ENCODE measurements at regions not wholly inside any gene's neighbourhood (a gene's known extent, or its start where the extent isn't known, plus 50 kb on each side); places are given as distances from the start of the nearest gene placed in this dataset.

GRCh38 chr14:82180139-82180538 lies 646.5 kb upstream of the SEL1L start:
- H3K27me3 ChIP-seq (replicated peaks; ENCODE audit: control insufficient read depth, insufficient read depth, low read length), result no peaks in the 10 kb centered on the region
- H3K4me3 ChIP-seq (replicated peaks; ENCODE audit: low read depth, low read length), result no peak overlapping the region
- H3K36me3 ChIP-seq (ENCODE audit: control insufficient read depth, insufficient read depth, low read length), result no peaks in the 10 kb centered on the region
- no peak for DNase-seq (ENCODE audit: extremely low read depth, insufficient read length)
- TF ChIP-seq CTCF (IDR thresholded peaks at IDR 0.05; ENCODE audit: insufficient read depth, low read length, poor library complexity, severe bottlenecking), result no peak

GRCh38 chr14:82182646-82183045 lies 649.0 kb upstream of the SEL1L start:
- Histone ChIP-seq H3K4me3 (replicated peaks; ENCODE audit: low read depth, low read length) (no peak overlapping the region), H3K36me3 (ENCODE audit: control insufficient read depth, insufficient read depth, low read length) (no peaks in the 10 kb centered on the region), H3K27me3 (replicated peaks; ENCODE audit: control insufficient read depth, insufficient read depth, low read length) (no peaks in the 10 kb centered on the region)
- no peak for DNase-seq (ENCODE audit: extremely low read depth, insufficient read length)
- TF ChIP-seq CTCF (IDR thresholded peaks at IDR 0.05; ENCODE audit: insufficient read depth, low read length, poor library complexity, severe bottlenecking), result no peak

GRCh38 chr14:82190742-82191141 lies 657.1 kb upstream of the SEL1L start:
- H3K4me3 ChIP-seq (replicated peaks; ENCODE audit: low read depth, low read length), result no peak overlapping the region
- no peaks in the 10 kb centered on the region for H3K27me3 ChIP-seq (replicated peaks; ENCODE audit: control insufficient read depth, insufficient read depth, low read length)
- H3K36me3 ChIP-seq (ENCODE audit: control insufficient read depth, insufficient read depth, low read length), result no peaks in the 10 kb centered on the region
- TF ChIP-seq CTCF (IDR thresholded peaks at IDR 0.05; ENCODE audit: insufficient read depth, low read length, poor library complexity, severe bottlenecking), result no peak
- DNase-seq (ENCODE audit: extremely low read depth, insufficient read length), result no peak

GRCh38 chr14:82192387-82192786 lies 658.7 kb upstream of the SEL1L start:
- no peak for TF ChIP-seq CTCF (IDR thresholded peaks at IDR 0.05; ENCODE audit: insufficient read depth, low read length, poor library complexity, severe bottlenecking)
- Histone ChIP-seq H3K27me3 (replicated peaks; ENCODE audit: control insufficient read depth, insufficient read depth, low read length) (no peaks in the 10 kb centered on the region), H3K4me3 (replicated peaks; ENCODE audit: low read depth, low read length) (no peak overlapping the region), H3K36me3 (ENCODE audit: control insufficient read depth, insufficient read depth, low read length) (no peaks in the 10 kb centered on the region)
- DNase-seq (ENCODE audit: extremely low read depth, insufficient read length), result no peak

- Histone ChIP-seq H3K27me3 (replicated peaks; ENCODE audit: control insufficient read depth, insufficient read depth, low read length) (no peaks in the 10 kb centered on the region), H3K4me3 (replicated peaks; ENCODE audit: low read depth, low read length) (no peak overlapping the region), H3K36me3 (ENCODE audit: control insufficient read depth, insufficient read depth, low read length) (no peaks in the 10 kb centered on the region)
- no peak for TF ChIP-seq CTCF (IDR thresholded peaks at IDR 0.05; ENCODE audit: insufficient read depth, low read length, poor library complexity, severe bottlenecking)
- DNase-seq (ENCODE audit: extremely low read depth, insufficient read length), result no peak
These were observed 689.6 kb upstream of the SEL1L start for GRCh38 chr14:82223276-82223675.

GRCh38 chr14:82224610-82225009 lies 691.0 kb upstream of the SEL1L start:
- Histone ChIP-seq H3K27me3 (replicated peaks; ENCODE audit: control insufficient read depth, insufficient read depth, low read length) (no peaks in the 10 kb centered on the region), H3K36me3 (ENCODE audit: control insufficient read depth, insufficient read depth, low read length) (no peaks in the 10 kb centered on the region), H3K4me3 (replicated peaks; ENCODE audit: low read depth, low read length) (no peak overlapping the region)
- no peak for DNase-seq (ENCODE audit: extremely low read depth, insufficient read length)
- TF ChIP-seq CTCF (IDR thresholded peaks at IDR 0.05; ENCODE audit: insufficient read depth, low read length, poor library complexity, severe bottlenecking), result no peak
